T-helper 9 cell (primary cell): ENCODE measurements at regions not wholly inside any gene's neighbourhood (a gene's known extent, or its start where the extent isn't known, plus 50 kb on each side); places are given as distances from the start of the nearest gene placed in this dataset.
"Not testable (repeated sequence)": the region's sequence is repeated elsewhere in the genome, so short reads cannot be mapped to it uniquely, and the experiment has no call there.

ENCODE experiments used
- DNase-seq: peaks from one replicate; pipeline ENCODE4 v3.0.0-alpha.2; 2020

- DNase-seq, result no peak
Measured at GRCh38 chrX:52585892-52586291, 68.8 kb downstream of the SSX7 start.

GRCh38 chrX:52577464-52578173 is 60.8 kb upstream of the XAGE1B start:
- no peak for DNase-seq

- DNase-seq, result no peak
Measured at GRCh38 chrX:52576946-52577345, 60.1 kb upstream of the XAGE1B start.

GRCh38 chrX:52576474-52576873 is 59.6 kb upstream of the XAGE1B start:
- no peak for DNase-seq

GRCh38 chrX:52574416-52575275 is 57.8 kb upstream of the XAGE1B start:
- DNase-seq, result peak; percentile 4

- not testable (repeated sequence) for DNase-seq
Measured at GRCh38 chrX:52568146-52568545, 51.3 kb upstream of the XAGE1B start.
